MM.1S (cell line): ENCODE measurements at regions not wholly inside any gene's neighbourhood (a gene's known extent, or its start where the extent isn't known, plus 50 kb on each side); places are given as distances from the start of the nearest gene placed in this dataset.

Experiments used
- EZH2 ChIP-seq: fragments of 300-600 bp; sonication (generic); optimal IDR thresholded peaks from 2 replicates; pipeline ENCODE3; 2017; ENCODE audit warnings: low read depth, mild to moderate bottlenecking, antibody characterized with exemption, low read length, mixed read lengths
- EZH2phosphoT487 ChIP-seq: fragments of 300-600 bp; sonication (generic); IDR thresholded peaks from 2 replicates; pipeline ENCODE4 v1.6.1; 2018; ENCODE audit warnings: antibody characterized with exemption, low read length
- TF ChIP-seq, protein P1 (sequence below): fragments of 300-600 bp; sonication (generic); IDR thresholded peaks from 2 replicates; pipeline ENCODE4 v1.5.1; 2016; ENCODE audit warnings: antibody characterized with exemption, low read length, mixed read lengths

DNA sequence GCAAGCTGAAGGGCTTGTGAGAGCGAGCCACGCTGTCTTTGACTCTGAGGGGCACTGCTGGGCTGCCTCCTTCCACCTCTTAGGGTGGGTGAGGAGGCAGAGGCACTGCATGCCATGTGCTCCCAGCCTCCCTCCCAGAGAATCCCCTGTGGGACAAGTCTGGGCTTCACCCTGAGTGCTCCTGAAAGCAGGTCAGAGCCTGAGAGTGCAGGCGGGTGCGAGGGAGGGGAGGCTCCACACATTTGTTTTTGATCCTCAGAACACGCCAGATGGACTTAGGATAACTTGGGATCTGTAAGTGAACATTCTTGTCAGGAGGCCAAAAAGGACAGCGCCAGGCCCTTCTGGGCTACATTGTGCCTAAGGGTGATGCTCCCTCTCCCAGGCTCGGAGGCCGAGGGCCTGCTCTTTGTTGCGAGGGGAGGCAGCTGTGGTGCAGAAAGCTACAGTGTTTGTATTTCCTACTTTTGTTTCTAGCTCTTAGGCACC lies 155.4 kb downstream of the TMX1 start:
- TF ChIP-seq, protein P1, sequence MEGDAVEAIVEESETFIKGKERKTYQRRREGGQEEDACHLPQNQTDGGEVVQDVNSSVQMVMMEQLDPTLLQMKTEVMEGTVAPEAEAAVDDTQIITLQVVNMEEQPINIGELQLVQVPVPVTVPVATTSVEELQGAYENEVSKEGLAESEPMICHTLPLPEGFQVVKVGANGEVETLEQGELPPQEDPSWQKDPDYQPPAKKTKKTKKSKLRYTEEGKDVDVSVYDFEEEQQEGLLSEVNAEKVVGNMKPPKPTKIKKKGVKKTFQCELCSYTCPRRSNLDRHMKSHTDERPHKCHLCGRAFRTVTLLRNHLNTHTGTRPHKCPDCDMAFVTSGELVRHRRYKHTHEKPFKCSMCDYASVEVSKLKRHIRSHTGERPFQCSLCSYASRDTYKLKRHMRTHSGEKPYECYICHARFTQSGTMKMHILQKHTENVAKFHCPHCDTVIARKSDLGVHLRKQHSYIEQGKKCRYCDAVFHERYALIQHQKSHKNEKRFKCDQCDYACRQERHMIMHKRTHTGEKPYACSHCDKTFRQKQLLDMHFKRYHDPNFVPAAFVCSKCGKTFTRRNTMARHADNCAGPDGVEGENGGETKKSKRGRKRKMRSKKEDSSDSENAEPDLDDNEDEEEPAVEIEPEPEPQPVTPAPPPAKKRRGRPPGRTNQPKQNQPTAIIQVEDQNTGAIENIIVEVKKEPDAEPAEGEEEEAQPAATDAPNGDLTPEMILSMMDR, result no peak
- TF ChIP-seq EZH2 (no peak), EZH2phosphoT487 (no peak)
